ENCODE measurements at regions not wholly inside any gene's neighbourhood (a gene's known extent, or its start where the extent isn't known, plus 50 kb on each side); places are given as distances from the start of the nearest gene placed in this dataset.

GRCh38 chr3:72591522-72592421 lies 256.5 kb downstream of the SHQ1 start:
- no peak for DNase-seq (ENCODE audit: low spot score)

GRCh38 chr3:72590732-72591221 lies 257.5 kb downstream of the SHQ1 start:
- no peak for DNase-seq (ENCODE audit: low spot score)

GRCh38 chr3:72587282-72587681 lies 261.0 kb downstream of the SHQ1 start:
- no peak for DNase-seq (ENCODE audit: low spot score)

GRCh38 chr3:72586694-72587093 lies 261.6 kb downstream of the SHQ1 start:
- DNase-seq (ENCODE audit: low spot score): no peak

GRCh38 chr3:72585966-72586365 lies 262.3 kb downstream of the SHQ1 start:
- no peak for DNase-seq (ENCODE audit: low spot score)

DNA sequence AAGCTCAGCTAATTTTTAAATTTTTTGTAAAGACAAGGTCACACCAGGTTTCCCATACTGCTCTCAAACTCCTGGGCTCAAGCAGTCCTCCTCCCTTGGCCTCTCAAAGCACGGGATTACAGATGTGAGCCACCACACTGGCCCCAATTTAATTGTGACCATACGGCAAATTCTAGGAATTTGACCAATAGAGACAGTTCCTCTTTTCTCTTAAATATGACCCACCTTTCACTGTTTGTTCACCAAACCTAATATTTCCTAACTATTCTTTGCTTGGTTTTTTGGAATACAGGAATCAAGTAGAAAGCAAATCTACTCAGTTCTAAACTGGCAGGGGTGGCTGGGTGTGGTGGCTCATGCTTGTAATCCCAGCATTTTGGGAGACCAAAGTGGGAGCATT lies 264.0 kb downstream of the SHQ1 start:
- no peak for DNase-seq (ENCODE audit: low spot score)

DNA sequence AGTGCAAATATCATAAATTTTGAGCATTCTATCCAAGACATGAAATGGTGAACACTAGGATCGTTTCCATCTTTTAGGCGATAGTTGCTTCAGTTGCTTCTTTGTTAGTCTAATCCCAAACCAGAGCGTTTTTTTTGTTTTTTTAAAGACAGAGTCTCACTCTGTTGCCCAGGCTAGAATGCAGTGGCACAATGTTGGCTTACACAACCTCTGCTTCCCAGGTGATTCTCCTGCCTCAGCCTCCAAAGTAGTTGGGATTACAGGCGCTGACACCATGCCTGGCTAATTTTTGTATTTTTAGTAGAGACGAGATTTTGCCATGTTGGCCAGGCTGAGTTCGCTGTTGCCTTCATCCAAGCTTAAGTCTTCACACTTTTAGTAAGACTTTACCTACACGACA lies 265.3 kb downstream of the SHQ1 start:
- DNase-seq (ENCODE audit: low spot score): no peak

GRCh38 chr3:72582211-72582878 lies 265.9 kb downstream of the SHQ1 start:
- no peak for DNase-seq (ENCODE audit: low spot score)

- no peak for DNase-seq (ENCODE audit: low spot score)
Observed at GRCh38 chr3:72580900-72581299, 267.3 kb downstream of the SHQ1 start.

DNA sequence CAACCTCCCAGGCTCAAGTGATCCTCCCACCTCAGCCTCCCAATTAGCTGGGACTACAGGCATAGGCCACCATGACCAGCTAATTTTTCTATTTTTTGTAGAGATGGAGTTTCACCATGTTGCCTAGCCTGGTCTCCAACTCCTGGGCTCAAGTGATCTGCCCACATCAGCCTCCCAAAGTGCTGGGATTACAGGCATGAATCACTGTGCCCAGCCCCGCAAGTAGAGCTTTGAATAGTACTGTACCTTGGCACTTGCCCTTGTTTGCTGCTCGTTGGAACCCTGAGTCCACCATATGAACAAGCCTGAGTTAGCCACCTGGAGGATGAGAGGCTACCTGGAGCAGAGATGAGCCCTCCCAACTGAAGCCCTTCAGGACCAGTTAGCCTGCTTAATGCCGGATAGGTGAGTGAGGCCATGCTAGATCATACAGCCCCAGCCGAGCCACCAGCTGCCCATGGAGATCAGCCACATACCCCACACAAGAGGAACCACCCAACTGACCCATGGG lies 267.9 kb downstream of the SHQ1 start:
- no peak for DNase-seq (ENCODE audit: low spot score)

- no peak for DNase-seq (ENCODE audit: low spot score)
Observed at GRCh38 chr3:72579581-72580245, 268.5 kb downstream of the SHQ1 start.

- DNase-seq (ENCODE audit: low spot score): no peak
Observed at GRCh38 chr3:72579191-72579580, 269.1 kb downstream of the SHQ1 start.

GRCh38 chr3:72577190-72577589 lies 271.1 kb downstream of the SHQ1 start:
- DNase-seq (ENCODE audit: low spot score): no peak

DNA sequence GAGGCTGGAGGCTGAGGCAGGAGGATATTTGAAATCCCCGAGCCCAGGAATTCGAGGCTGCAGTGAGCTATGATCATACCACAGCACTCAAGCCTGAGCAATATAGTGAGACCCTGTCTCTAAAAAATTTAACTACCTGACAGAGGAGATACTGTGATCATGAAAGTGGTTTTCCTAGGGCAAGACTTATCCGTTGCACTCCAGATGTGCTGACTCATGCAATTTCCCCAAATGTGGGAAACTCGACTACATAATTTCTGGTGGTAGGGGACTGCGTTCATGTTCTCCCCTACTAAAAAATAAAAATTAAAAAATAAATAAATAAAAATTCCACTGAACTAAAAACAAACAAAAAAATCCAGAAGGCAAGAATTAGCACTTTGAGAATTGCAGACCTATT lies 271.7 kb downstream of the SHQ1 start:
- no peak for DNase-seq (ENCODE audit: low spot score)

GRCh38 chr3:72574144-72574543 lies 274.1 kb downstream of the SHQ1 start:
- DNase-seq (ENCODE audit: low spot score): no peak

GRCh38 chr3:72573051-72573450 lies 275.2 kb downstream of the SHQ1 start:
- DNase-seq (ENCODE audit: low spot score): no peak

DNA sequence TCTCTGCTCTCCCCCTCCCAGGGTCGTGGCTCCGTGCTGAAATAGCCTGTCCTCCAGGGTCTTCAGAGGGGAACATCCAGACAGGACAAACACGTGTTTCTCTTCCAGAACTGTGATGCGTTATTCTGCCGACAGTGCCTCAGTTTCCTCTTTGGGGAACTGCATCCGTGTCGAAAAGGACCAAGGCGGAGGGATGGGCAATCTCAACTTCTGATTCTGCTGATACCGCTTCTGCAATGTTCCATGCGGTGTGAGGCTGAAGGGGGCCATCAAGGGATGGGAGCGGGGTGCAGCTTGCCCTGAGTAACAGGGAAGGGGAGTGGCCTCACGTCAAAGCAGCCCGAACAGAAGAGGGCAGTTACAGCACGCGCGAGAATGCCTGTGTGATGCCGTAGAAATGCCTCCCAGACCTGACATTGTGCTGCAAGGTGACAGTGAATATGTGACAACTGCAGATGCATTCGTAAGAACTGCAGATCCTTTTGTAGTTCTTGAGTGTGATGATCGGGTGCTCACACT lies 275.7 kb downstream of the SHQ1 start:
- DNase-seq (ENCODE audit: low spot score): no peak

- no peak for DNase-seq (ENCODE audit: low spot score)
Observed at GRCh38 chr3:72571638-72572114, 276.6 kb downstream of the SHQ1 start.

DNA sequence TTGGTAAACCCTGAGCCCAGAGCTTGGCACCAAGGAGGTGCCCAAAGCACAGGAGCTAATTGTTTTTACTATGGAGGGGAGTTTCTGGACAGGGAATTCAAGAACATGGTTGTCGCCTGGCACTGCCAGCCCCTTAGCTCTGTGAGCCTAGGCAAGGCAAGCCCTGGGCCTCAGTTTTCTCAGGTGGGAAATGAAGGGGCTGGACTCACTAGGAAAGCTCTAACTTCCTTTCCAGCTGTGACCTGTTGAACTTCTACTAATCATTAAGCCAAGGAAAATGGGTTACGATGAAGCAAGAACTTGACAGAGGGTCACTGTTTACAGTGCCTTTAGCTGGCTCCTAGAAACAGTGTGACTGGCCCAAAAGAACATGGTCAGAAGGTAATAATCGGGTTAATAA lies 277.2 kb downstream of the SHQ1 start:
- no peak for DNase-seq (ENCODE audit: low spot score)

- DNase-seq (ENCODE audit: low spot score): no peak
Observed at GRCh38 chr3:72569754-72570440, 278.3 kb downstream of the SHQ1 start.

DNA sequence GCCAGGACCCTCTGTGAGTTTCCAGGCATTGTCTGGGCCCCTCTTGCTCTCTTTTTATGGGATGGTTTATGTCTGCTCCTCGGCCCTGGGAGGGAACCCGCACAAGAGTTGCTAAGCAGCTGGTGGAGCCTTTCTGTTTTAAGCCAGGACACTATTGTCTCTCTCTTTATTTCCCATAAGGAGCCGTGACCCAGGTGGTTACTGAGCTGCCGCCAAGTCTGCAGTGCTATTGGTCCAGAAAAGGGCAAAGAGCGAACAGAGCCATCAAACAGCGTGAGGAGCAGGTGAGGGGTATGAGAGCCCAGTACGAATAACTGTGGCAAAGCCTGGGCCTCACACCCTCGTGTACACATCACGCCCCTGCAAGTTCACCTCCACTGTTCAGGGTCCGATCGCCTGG lies 280.2 kb downstream of the SHQ1 start:
- DNase-seq (ENCODE audit: low spot score): no peak

GRCh38 chr3:72567474-72567873 lies 280.8 kb downstream of the SHQ1 start:
- DNase-seq (ENCODE audit: low spot score): no peak

Data from putamen (tissue), 1 donor.